ENCODE measurements at regions not wholly inside any gene's neighbourhood (a gene's known extent, or its start where the extent isn't known, plus 50 kb on each side); places are given as distances from the start of the nearest gene placed in this dataset.

- DNase-seq, result no peak
- H3K27ac Mint-ChIP-seq, result no peak overlapping the region
- no peaks in the 10 kb centered on the region for H3K4me1 Mint-ChIP-seq (ENCODE audit: low read depth)
- H3K4me3 Mint-ChIP-seq, result no peak overlapping the region
- H3K36me3 Mint-ChIP-seq (ENCODE audit: low read depth), result no peaks in the 10 kb centered on the region
- H3K9me3 Mint-ChIP-seq, result peaks cover 39% of the 10 kb centered on the region
- H3K27me3 Mint-ChIP-seq (ENCODE audit: insufficient read depth), result no peaks in the 10 kb centered on the region
- TF ChIP-seq CTCF (IDR thresholded peaks at IDR 0.05), result no peak
Measured at GRCh38 chr4:136301749-136302495, 1230.4 kb downstream of the PCDH18 start.

GRCh38 chr4:136283977-136284376, 1248.3 kb downstream of the PCDH18 start:
- no peaks in the 10 kb centered on the region for H3K27me3 Mint-ChIP-seq (ENCODE audit: insufficient read depth)
- no peaks in the 10 kb centered on the region for H3K4me1 Mint-ChIP-seq (ENCODE audit: low read depth)
- H3K9me3 Mint-ChIP-seq, result peaks cover 23% of the 10 kb centered on the region
- H3K4me3 Mint-ChIP-seq, result no peak overlapping the region
- DNase-seq, result no peak
- no peaks in the 10 kb centered on the region for H3K36me3 Mint-ChIP-seq (ENCODE audit: low read depth)
- TF ChIP-seq CTCF (IDR thresholded peaks at IDR 0.05), result no peak
- no peak overlapping the region for H3K27ac Mint-ChIP-seq

- no peak overlapping the region for H3K27ac Mint-ChIP-seq
- peaks cover 36% of the 10 kb centered on the region for H3K9me3 Mint-ChIP-seq
- no peak for DNase-seq
- no peaks in the 10 kb centered on the region for H3K27me3 Mint-ChIP-seq (ENCODE audit: insufficient read depth)
- H3K4me1 Mint-ChIP-seq (ENCODE audit: low read depth), result no peaks in the 10 kb centered on the region
- no peak overlapping the region for H3K4me3 Mint-ChIP-seq
- H3K36me3 Mint-ChIP-seq (ENCODE audit: low read depth), result no peaks in the 10 kb centered on the region
- TF ChIP-seq CTCF (IDR thresholded peaks at IDR 0.05), result no peak
Measured at GRCh38 chr4:136281889-136282288, 1250.4 kb downstream of the PCDH18 start.

- TF ChIP-seq CTCF (IDR thresholded peaks at IDR 0.05), result no peak
- H3K27me3 Mint-ChIP-seq (ENCODE audit: insufficient read depth), result no peaks in the 10 kb centered on the region
- no peak for DNase-seq
- H3K4me1 Mint-ChIP-seq (ENCODE audit: low read depth), result no peaks in the 10 kb centered on the region
- H3K36me3 Mint-ChIP-seq (ENCODE audit: low read depth), result no peaks in the 10 kb centered on the region
- H3K4me3 Mint-ChIP-seq, result no peak overlapping the region
- H3K27ac Mint-ChIP-seq, result no peak overlapping the region
- peaks cover 36% of the 10 kb centered on the region for H3K9me3 Mint-ChIP-seq
Measured at GRCh38 chr4:136281307-136281706, 1251.0 kb downstream of the PCDH18 start.

- no peaks in the 10 kb centered on the region for H3K27me3 Mint-ChIP-seq (ENCODE audit: insufficient read depth)
- no peaks in the 10 kb centered on the region for H3K4me1 Mint-ChIP-seq (ENCODE audit: low read depth)
- no peaks in the 10 kb centered on the region for H3K36me3 Mint-ChIP-seq (ENCODE audit: low read depth)
- DNase-seq, result no peak
- H3K9me3 Mint-ChIP-seq, result peaks cover 50% of the 10 kb centered on the region
- H3K4me3 Mint-ChIP-seq, result no peak overlapping the region
- no peak for TF ChIP-seq CTCF (IDR thresholded peaks at IDR 0.05)
- no peak overlapping the region for H3K27ac Mint-ChIP-seq
Measured at GRCh38 chr4:136277741-136278140, 1254.6 kb downstream of the PCDH18 start.

Measured in HFFc6 (cell line).